Astrocyte (in vitro differentiated cells and primary cell): ENCODE measurements at regions not wholly inside any gene's neighbourhood (a gene's known extent, or its start where the extent isn't known, plus 50 kb on each side); places are given as distances from the start of the nearest gene placed in this dataset.

ENCODE experiments used
- EZH2 ChIP-seq: IDR thresholded peaks from 2 replicates; pipeline ENCODE4 v1.6.1; 2012; ENCODE audit warnings: mild to moderate bottlenecking, low read length, inconsistent platforms; ENCODE audit not compliant: insufficient read depth
- TF ChIP-seq, protein P1 (sequence below): IDR thresholded peaks from 2 replicates; pipeline ENCODE4 v1.5.1; 2011; ENCODE audit warnings: low read depth, mild to moderate bottlenecking, inconsistent platforms, low read length, moderate library complexity; ENCODE audit not compliant: insufficient read depth

DNA sequence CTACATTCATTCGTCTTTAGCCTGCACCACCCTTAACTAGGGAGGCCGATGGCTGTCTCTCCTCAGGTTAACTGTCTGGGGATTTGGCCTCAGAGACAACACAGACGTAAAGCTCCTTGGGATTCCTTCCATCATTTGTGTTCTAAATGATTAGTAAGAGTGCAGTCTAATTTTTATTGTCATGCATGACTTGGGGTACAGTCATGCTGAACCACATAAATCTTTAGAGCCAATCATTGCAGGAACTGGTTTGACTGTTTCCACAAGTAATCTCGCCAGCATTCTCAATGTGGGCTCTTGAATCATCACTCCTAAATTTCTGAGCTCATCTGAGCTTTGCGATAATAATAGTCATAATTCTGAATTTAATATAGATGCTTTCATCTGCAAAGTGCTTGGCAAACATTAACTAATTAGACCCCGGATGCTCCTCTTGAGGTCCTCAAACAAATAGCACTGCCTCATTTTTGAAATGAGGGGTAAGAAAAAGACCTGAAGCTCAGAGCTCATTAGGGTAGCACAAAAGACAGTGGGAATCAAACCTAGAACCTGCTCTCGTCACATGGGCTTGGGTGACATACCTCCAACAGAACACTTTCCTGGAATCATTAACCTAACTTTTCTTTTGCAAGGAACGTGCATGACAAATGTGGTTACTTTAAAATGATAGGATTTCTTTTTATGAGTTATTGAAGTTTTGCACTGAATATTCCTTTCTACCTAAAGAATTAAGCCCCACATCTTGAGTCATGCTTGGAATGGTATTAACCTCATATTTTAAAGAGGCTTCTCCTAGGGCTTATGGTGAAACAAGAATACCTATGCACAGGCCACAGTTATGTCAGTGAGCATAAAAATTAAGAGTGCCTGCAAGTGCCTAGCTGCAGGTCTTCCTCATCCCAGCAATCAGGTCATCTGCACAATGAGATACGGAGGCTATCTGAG lies 118.9 kb upstream of the NRP1 start:
- TF ChIP-seq, protein P1, sequence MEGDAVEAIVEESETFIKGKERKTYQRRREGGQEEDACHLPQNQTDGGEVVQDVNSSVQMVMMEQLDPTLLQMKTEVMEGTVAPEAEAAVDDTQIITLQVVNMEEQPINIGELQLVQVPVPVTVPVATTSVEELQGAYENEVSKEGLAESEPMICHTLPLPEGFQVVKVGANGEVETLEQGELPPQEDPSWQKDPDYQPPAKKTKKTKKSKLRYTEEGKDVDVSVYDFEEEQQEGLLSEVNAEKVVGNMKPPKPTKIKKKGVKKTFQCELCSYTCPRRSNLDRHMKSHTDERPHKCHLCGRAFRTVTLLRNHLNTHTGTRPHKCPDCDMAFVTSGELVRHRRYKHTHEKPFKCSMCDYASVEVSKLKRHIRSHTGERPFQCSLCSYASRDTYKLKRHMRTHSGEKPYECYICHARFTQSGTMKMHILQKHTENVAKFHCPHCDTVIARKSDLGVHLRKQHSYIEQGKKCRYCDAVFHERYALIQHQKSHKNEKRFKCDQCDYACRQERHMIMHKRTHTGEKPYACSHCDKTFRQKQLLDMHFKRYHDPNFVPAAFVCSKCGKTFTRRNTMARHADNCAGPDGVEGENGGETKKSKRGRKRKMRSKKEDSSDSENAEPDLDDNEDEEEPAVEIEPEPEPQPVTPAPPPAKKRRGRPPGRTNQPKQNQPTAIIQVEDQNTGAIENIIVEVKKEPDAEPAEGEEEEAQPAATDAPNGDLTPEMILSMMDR = no peak
- no peak for TF ChIP-seq EZH2
